IMR-90 (cell line): ENCODE measurements at regions not wholly inside any gene's neighbourhood (a gene's known extent, or its start where the extent isn't known, plus 50 kb on each side); places are given as distances from the start of the nearest gene placed in this dataset.

ENCODE experiments used
- BHLHE40 ChIP-seq: fragments of 150-350 bp; IDR thresholded peaks from 2 replicates; pipeline ENCODE4 v1.6.1; 2016; ENCODE audit warnings: mild to moderate bottlenecking, low read depth, low read length
- CEBPB ChIP-seq: IDR thresholded peaks from 2 replicates; pipeline ENCODE4 v1.6.1; 2012; ENCODE audit warnings: low read depth, low read length, improper control_type of control experiment
- CHD1 ChIP-seq: IDR thresholded peaks from 2 replicates; pipeline ENCODE4 v1.6.1; 2012; ENCODE audit warnings: low read depth, low read length, improper control_type of control experiment
- FOS ChIP-seq: fragments of 150-350 bp; IDR thresholded peaks from 2 replicates; pipeline ENCODE4 v1.6.1; 2016; ENCODE audit warnings: low read depth, low read length
- MAFK ChIP-seq: IDR thresholded peaks from 2 replicates; pipeline ENCODE4 v1.6.1; 2012; ENCODE audit warnings: low read depth, low read length, improper control_type of control experiment
- MXI1 ChIP-seq: IDR thresholded peaks from 2 replicates; pipeline ENCODE4 v1.6.1; 2012; ENCODE audit warnings: low read depth, mild to moderate bottlenecking, low read length, moderate library complexity, borderline replicate concordance
- NFE2L2 ChIP-seq: fragments of 150-350 bp; IDR thresholded peaks from 2 replicates; pipeline ENCODE4 v1.6.1; 2016; ENCODE audit warnings: low read depth, mild to moderate bottlenecking, low read length
- POLR2A ChIP-seq: IDR thresholded peaks from 2 replicates; pipeline ENCODE4 v1.6.1; 2012; ENCODE audit warnings: mild to moderate bottlenecking, low read depth, low read length
- RCOR1 ChIP-seq: IDR thresholded peaks from 2 replicates; pipeline ENCODE4 v1.6.1; 2012; ENCODE audit warnings: mild to moderate bottlenecking, low read length, improper control_type of control experiment; ENCODE audit not compliant: insufficient replicate concordance
- SMC3 ChIP-seq: fragments of 150-350 bp; IDR thresholded peaks from 2 replicates; pipeline ENCODE4 v1.6.1; 2016; ENCODE audit warnings: low read depth, mild to moderate bottlenecking, antibody characterized with exemption, low read length, moderate library complexity
- TF ChIP-seq, protein P1 (sequence below): fragments of 150-350 bp; IDR thresholded peaks from 2 replicates; pipeline ENCODE4 v1.6.1; 2016; ENCODE audit warnings: low read depth, mild to moderate bottlenecking, low read length, moderate library complexity, borderline replicate concordance
- TF ChIP-seq, protein P2 (sequence below): fragments of 150-350 bp; IDR thresholded peaks from 2 replicates; pipeline ENCODE4 v1.6.1; 2017; ENCODE audit warnings: mild to moderate bottlenecking, antibody characterized with exemption, low read length, low read depth
- TF ChIP-seq, protein P3 (sequence below): conservative IDR thresholded peaks from 2 replicates; pipeline ENCODE4 v1.5.1; 2012; ENCODE audit warnings: mild to moderate bottlenecking, low read depth, low read length, improper control_type of control experiment

DNA sequence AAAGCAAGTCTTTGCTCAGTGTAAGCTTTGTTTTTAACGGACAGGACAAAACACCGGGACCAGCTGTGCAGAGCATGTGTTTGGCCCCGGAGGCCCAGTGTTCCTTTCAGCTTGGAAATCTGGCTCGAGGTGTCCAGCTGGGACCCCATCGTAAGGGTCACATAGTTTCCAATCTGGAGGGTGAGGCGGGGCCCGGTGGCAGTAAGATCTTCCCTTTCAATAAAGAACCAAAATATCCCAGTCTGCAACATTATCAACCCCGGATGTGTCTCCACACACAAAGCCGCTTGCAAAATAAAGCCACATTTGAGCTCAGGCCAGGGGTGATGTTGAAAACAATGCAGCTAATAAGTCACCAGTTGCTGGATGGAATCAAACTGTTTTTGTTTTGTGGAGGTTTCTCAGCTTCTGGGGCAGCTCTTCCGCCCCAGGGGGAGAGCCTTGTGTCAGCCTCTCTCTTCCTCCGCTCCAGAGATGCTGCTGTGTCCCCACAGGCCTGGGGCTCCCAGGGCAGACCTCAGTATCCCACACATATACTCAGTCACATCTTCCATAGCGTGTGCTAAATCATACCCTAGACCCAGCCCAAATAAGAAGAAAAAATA is 138.6 kb upstream of the GLI2 start:
- TF ChIP-seq CHD1 (no peak), RCOR1 (no peak), SMC3 (no peak), CEBPB (no peak), POLR2A (no peak), NFE2L2 (no peak), MXI1 (no peak), FOS (no peak), BHLHE40 (no peak), MAFK (no peak)
- TF ChIP-seq, protein P1, sequence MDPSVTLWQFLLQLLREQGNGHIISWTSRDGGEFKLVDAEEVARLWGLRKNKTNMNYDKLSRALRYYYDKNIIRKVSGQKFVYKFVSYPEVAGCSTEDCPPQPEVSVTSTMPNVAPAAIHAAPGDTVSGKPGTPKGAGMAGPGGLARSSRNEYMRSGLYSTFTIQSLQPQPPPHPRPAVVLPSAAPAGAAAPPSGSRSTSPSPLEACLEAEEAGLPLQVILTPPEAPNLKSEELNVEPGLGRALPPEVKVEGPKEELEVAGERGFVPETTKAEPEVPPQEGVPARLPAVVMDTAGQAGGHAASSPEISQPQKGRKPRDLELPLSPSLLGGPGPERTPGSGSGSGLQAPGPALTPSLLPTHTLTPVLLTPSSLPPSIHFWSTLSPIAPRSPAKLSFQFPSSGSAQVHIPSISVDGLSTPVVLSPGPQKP: no peak
- TF ChIP-seq, protein P2, sequence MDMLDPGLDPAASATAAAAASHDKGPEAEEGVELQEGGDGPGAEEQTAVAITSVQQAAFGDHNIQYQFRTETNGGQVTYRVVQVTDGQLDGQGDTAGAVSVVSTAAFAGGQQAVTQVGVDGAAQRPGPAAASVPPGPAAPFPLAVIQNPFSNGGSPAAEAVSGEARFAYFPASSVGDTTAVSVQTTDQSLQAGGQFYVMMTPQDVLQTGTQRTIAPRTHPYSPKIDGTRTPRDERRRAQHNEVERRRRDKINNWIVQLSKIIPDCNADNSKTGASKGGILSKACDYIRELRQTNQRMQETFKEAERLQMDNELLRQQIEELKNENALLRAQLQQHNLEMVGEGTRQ: no peak
- TF ChIP-seq, protein P3, sequence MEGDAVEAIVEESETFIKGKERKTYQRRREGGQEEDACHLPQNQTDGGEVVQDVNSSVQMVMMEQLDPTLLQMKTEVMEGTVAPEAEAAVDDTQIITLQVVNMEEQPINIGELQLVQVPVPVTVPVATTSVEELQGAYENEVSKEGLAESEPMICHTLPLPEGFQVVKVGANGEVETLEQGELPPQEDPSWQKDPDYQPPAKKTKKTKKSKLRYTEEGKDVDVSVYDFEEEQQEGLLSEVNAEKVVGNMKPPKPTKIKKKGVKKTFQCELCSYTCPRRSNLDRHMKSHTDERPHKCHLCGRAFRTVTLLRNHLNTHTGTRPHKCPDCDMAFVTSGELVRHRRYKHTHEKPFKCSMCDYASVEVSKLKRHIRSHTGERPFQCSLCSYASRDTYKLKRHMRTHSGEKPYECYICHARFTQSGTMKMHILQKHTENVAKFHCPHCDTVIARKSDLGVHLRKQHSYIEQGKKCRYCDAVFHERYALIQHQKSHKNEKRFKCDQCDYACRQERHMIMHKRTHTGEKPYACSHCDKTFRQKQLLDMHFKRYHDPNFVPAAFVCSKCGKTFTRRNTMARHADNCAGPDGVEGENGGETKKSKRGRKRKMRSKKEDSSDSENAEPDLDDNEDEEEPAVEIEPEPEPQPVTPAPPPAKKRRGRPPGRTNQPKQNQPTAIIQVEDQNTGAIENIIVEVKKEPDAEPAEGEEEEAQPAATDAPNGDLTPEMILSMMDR: no peak
